Bronchial epithelial cell (primary cell): ENCODE measurements at regions not wholly inside any gene's neighbourhood (a gene's known extent, or its start where the extent isn't known, plus 50 kb on each side); places are given as distances from the start of the nearest gene placed in this dataset.

Experiments
- DNase-seq: peaks from one replicate; pipeline ENCODE4 v3.0.0-alpha.2; 2010; ENCODE audit warnings: low read depth
- FAIRE-seq: peaks from 2 replicates; lab custom pipeline; 2011; peaks lifted over from hg19 to GRCh38; lab: Jason Lieb, UNC
- H3K27me3 ChIP-seq: 2 replicates; pipeline ENCODE4 v1.5.1; 2011; ENCODE audit warnings: low read length; ENCODE audit not compliant: control insufficient read depth, insufficient read depth
- H3K36me3 ChIP-seq: 2 replicates; pipeline ENCODE4 v1.5.1; 2011; ENCODE audit warnings: low read length; ENCODE audit not compliant: control insufficient read depth, insufficient read depth
- H3K4me3 ChIP-seq: 2 replicates; pipeline ENCODE4 v1.5.1; 2011; ENCODE audit warnings: mild to moderate bottlenecking, low read depth, low read length, control low read depth
- TF ChIP-seq, protein P1 (sequence below): IDR thresholded peaks from 2 replicates; pipeline ENCODE4 v1.5.1; 2011; ENCODE audit warnings: mild to moderate bottlenecking, moderate library complexity, low read length, control low read depth, inconsistent platforms; ENCODE audit not compliant: insufficient read depth, severe bottlenecking

DNA sequence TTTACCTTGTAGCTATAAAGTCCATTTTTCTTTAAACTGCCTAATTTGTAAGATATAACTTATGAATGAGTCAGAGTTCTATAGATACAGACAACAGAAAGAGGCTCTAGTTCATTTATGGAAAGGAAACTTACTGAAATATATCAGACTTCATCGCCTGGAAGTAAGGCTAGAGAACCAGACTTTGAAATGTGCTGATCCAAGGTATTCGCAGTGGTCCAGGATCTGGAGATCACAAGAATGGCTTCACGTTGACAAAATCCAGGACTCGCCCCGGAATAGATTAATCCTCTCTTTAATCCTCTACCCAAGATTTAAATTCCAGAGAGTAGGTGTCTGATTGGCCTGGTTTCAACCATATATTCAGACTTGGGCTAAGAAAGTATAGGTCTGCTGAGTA, 69.1 kb upstream of the LOC128125822 start:
- H3K27me3 ChIP-seq, result no peaks in the 10 kb centered on the region
- FAIRE-seq (no peak), DNase-seq (no peak)
- TF ChIP-seq, protein P1, sequence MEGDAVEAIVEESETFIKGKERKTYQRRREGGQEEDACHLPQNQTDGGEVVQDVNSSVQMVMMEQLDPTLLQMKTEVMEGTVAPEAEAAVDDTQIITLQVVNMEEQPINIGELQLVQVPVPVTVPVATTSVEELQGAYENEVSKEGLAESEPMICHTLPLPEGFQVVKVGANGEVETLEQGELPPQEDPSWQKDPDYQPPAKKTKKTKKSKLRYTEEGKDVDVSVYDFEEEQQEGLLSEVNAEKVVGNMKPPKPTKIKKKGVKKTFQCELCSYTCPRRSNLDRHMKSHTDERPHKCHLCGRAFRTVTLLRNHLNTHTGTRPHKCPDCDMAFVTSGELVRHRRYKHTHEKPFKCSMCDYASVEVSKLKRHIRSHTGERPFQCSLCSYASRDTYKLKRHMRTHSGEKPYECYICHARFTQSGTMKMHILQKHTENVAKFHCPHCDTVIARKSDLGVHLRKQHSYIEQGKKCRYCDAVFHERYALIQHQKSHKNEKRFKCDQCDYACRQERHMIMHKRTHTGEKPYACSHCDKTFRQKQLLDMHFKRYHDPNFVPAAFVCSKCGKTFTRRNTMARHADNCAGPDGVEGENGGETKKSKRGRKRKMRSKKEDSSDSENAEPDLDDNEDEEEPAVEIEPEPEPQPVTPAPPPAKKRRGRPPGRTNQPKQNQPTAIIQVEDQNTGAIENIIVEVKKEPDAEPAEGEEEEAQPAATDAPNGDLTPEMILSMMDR, result no peak
- no peaks in the 10 kb centered on the region for H3K36me3 ChIP-seq
- no peak overlapping the region for H3K4me3 ChIP-seq

DNA sequence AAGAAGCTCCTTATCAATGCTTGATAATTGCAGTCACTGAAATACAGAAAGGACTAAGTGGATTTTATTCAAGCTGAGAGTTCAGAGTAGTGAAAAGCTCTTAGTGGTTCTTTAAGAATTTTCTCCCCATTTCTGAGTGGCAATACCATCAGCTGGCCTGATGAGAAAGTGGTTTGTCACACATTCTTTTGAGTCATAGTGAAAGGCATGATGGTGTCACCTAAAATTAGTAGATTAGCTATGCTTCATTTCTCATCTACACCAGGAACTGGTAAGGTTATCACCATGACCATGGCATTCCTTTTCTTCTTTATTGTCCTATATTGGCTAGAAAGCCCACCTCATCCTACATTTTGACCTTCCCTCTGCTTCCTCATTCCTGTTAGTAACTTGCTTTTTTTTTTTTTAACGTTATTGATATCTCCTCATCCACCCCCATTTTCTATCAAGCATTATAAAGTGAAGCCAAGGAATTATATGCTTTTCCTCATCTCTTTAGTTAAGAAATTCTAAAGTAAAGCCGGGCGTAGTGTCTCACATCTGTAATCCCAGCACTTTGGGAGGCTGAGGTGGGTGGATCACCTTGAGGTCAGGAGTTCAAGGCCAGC, 67.4 kb upstream of the LOC128125822 start:
- H3K4me3 ChIP-seq, result no peak overlapping the region
- H3K36me3 ChIP-seq, result no peaks in the 10 kb centered on the region
- H3K27me3 ChIP-seq, result no peaks in the 10 kb centered on the region
- DNase-seq, result peak; percentile 65
- TF ChIP-seq, protein P1, result no peak
- no peak for FAIRE-seq

DNA sequence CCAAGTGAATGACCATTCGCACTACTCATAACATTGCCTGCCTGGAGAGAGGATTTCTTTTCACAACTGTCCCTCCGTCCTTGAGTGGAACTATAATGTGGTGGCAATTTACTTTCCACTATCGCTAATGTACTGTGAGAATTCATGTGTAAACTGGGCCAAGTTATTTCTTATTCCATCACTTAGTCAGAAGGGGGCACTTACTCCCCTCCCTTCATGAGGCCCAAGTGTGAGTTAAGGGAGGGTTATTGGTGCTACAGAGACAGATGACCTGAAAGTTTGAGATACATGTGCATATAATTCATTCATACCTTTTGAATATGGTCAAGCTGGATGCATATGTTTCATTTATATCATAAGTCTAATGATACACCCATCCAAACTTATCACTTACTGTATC, 65.2 kb upstream of the LOC128125822 start:
- DNase-seq (no peak), FAIRE-seq (no peak)
- TF ChIP-seq, protein P1, result no peak
- Histone ChIP-seq H3K27me3 (no peaks in the 10 kb centered on the region), H3K4me3 (no peak overlapping the region), H3K36me3 (no peaks in the 10 kb centered on the region)

DNA sequence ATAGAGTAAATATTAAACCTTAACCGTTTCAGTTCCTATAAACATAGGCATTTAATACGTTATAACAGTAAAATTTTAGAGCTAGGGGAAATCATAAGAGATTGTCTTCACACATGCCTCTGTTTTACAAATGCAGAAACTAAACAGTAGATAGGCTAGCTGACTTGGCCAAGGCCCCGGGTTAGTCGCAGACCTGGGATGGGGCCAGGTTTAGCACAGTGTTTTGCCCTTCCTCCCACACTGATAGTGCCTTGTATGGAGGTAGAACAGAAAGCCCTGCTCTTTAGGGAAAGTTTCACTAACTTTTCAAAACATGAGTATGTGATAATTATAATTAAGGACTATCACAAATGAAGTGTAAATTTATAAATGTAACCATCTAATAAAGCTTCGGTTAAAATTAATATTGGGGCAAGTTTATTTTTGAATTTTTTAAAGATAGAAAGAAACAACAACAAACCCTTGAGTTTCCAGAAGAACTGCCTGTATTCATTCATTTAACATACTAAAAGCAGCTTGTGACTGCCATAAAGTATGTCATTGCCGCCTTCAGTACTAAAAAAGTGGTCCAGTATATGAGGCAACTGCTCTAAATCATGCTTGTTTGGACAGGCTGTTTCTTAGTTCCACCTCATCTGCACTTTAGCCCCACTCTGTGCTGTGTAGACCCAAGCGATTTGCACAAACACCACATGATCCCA, 62.5 kb upstream of the LOC128125822 start:
- FAIRE-seq, result no peak
- no peaks in the 10 kb centered on the region for H3K36me3 ChIP-seq
- no peak overlapping the region for H3K4me3 ChIP-seq
- TF ChIP-seq, protein P1, result no peak
- DNase-seq, result peak; percentile 84
- H3K27me3 ChIP-seq, result no peaks in the 10 kb centered on the region

DNA sequence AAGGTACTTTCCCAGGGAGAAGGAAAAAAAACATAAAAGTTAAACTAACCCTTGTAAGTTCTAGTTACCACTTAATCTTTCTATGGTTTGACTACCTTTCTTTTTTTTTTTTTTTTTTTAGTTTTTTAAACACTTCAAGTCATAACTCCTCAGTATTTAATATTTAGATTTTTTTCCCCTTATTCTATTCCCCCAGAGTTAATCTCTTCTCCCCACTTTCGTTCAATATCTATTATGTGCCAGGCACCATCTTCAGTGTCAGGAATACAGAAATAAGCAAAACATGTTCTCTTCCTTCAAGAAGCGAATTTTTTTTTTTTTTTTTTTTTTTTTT, 62.0 kb upstream of the LOC128125822 start:
- Histone ChIP-seq H3K36me3 (no peaks in the 10 kb centered on the region), H3K4me3 (no peak overlapping the region), H3K27me3 (no peaks in the 10 kb centered on the region)
- DNase-seq, result no peak
- no peak for FAIRE-seq
- TF ChIP-seq, protein P1, result no peak
